Breast epithelium (tissue), 3 donors: ENCODE measurements at regions not wholly inside any gene's neighbourhood (a gene's known extent, or its start where the extent isn't known, plus 50 kb on each side); places are given as distances from the start of the nearest gene placed in this dataset.

ENCODE experiments used
- POLR2A ChIP-seq: fragments of 450-650 bp; IDR thresholded peaks from one replicate; pipeline ENCODE4 v1.6.1; 2016; ENCODE audit warnings: antibody characterized with exemption, mild to moderate bottlenecking, moderate library complexity
- TF ChIP-seq, protein P1 (sequence below), 3 donors: fragments of 450-650 bp; IDR thresholded peaks; one replicate each; pipeline ENCODE4 v1.5.1; 2016 to 2017; ENCODE audit warnings: antibody characterized with exemption in 3 of 3, mild to moderate bottlenecking in 3 of 3, moderate library complexity in 3 of 3

DNA sequence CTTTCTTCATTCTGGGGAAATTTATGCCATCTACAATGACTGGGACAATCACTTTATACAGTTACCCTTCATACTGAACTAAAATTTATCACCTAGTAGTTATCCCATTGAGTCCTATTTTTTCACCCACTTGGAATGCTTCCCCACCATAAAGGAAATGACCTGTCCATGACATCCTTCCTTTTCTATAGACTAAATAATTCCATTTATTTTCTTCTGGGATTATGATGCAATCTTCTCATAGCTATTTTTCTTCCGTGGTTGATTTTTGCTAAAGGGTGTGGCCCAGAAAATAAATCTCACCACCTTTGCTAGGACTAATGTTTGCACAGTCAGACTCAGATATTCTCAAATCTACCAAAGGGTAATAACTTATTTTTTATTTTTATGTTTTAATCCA is 186.1 kb upstream of the NRXN1 start:
- TF ChIP-seq POLR2A = no peak
- TF ChIP-seq, protein P1, sequence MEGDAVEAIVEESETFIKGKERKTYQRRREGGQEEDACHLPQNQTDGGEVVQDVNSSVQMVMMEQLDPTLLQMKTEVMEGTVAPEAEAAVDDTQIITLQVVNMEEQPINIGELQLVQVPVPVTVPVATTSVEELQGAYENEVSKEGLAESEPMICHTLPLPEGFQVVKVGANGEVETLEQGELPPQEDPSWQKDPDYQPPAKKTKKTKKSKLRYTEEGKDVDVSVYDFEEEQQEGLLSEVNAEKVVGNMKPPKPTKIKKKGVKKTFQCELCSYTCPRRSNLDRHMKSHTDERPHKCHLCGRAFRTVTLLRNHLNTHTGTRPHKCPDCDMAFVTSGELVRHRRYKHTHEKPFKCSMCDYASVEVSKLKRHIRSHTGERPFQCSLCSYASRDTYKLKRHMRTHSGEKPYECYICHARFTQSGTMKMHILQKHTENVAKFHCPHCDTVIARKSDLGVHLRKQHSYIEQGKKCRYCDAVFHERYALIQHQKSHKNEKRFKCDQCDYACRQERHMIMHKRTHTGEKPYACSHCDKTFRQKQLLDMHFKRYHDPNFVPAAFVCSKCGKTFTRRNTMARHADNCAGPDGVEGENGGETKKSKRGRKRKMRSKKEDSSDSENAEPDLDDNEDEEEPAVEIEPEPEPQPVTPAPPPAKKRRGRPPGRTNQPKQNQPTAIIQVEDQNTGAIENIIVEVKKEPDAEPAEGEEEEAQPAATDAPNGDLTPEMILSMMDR (IDR thresholded peaks at IDR 0.05) = no peak
